Right atrium auricular region (tissue), 2 donors: ENCODE measurements at regions not wholly inside any gene's neighbourhood (a gene's known extent, or its start where the extent isn't known, plus 50 kb on each side); places are given as distances from the start of the nearest gene placed in this dataset.

Source experiments
- DNase-seq: peaks from one replicate; pipeline ENCODE4 v3.0.0-alpha.2; 2019; ENCODE audit warnings: low spot score
- H3K27ac ChIP-seq, 2 donors: fragments of 200-600 bp; sonication (generic); 1 replicate in 1 of 2; 2 replicates in 1 of 2; pipeline ENCODE4 v1.5.1; 2016 to 2019
- H3K27me3 ChIP-seq, 2 donors: fragments of 200-600 bp; sonication (generic); one replicate each; pipeline versions ENCODE4 v1.5.1 to v1.6.0; 2017 to 2019
- H3K36me3 ChIP-seq: fragments of 200-600 bp; sonication (generic); one replicate; pipeline ENCODE4 v1.5.1; 2016
- H3K4me1 ChIP-seq, 2 donors: fragments of 200-600 bp; sonication (generic); one replicate each; pipeline versions ENCODE4 v1.5.1 to v1.6.0; 2017 to 2019
- H3K4me3 ChIP-seq, 2 donors: fragments of 200-600 bp; sonication (generic); 1 replicate in 1 of 2; 2 replicates in 1 of 2; pipeline ENCODE4 v1.5.1; 2017 to 2019; ENCODE audit warnings: mild to moderate bottlenecking in 1 of 2, moderate library complexity in 1 of 2
- H3K9me3 ChIP-seq, 2 donors: fragments of 200-600 bp; sonication (generic); one replicate each; pipeline ENCODE4 v1.5.1; 2019
- CTCF ChIP-seq, 2 donors: fragments of 200-600 bp; sonication (generic); IDR thresholded peaks; one replicate each; pipeline ENCODE4 v1.5.1; 2019; ENCODE audit warnings: antibody characterized with exemption in 2 of 2

- TF ChIP-seq CTCF (IDR thresholded peaks at IDR 0.05): no peak
- H3K4me3 ChIP-seq: no peak overlapping the region
- H3K27ac ChIP-seq: peak overlapping the region; percentile 5 to 55
- H3K4me1 ChIP-seq: peaks cover 0 to 81% of the 10 kb centered on the region in 2 donors
- H3K9me3 ChIP-seq: no peaks in the 10 kb centered on the region
- no peak for DNase-seq
- H3K27me3 ChIP-seq: no peaks in the 10 kb centered on the region
- H3K36me3 ChIP-seq: no peaks in the 10 kb centered on the region
These were observed 109.7 kb upstream of the MGAT5 start for GRCh38 chr2:134144081-134144596.

GRCh38 chr2:134144651-134145050 lies 109.2 kb upstream of the MGAT5 start:
- H3K27ac ChIP-seq: peak overlapping the region in 1 of 2 donors; percentile 55
- H3K36me3 ChIP-seq: no peaks in the 10 kb centered on the region
- H3K27me3 ChIP-seq: no peaks in the 10 kb centered on the region
- H3K9me3 ChIP-seq: no peaks in the 10 kb centered on the region
- H3K4me3 ChIP-seq: no peak overlapping the region
- no peak for DNase-seq
- no peak for TF ChIP-seq CTCF (IDR thresholded peaks at IDR 0.05)
- peaks cover 0 to 75% of the 10 kb centered on the region in 2 donors for H3K4me1 ChIP-seq

- H3K36me3 ChIP-seq: no peaks in the 10 kb centered on the region
- H3K4me1 ChIP-seq: peaks cover 0 to 75% of the 10 kb centered on the region in 2 donors
- no peak for DNase-seq
- no peaks in the 10 kb centered on the region for H3K27me3 ChIP-seq
- TF ChIP-seq CTCF (IDR thresholded peaks at IDR 0.05): no peak
- H3K27ac ChIP-seq: no peak overlapping the region
- H3K4me3 ChIP-seq: no peak overlapping the region
- no peaks in the 10 kb centered on the region for H3K9me3 ChIP-seq
These were observed 108.4 kb upstream of the MGAT5 start for GRCh38 chr2:134145519-134145918.

GRCh38 chr2:134146161-134146560 lies 107.7 kb upstream of the MGAT5 start:
- Histone ChIP-seq H3K27ac (peak overlapping the region; percentile 11 to 15), H3K4me3 (no peak overlapping the region), H3K27me3 (no peaks in the 10 kb centered on the region), H3K9me3 (no peaks in the 10 kb centered on the region), H3K36me3 (no peaks in the 10 kb centered on the region), H3K4me1 (peaks cover 0 to 69% of the 10 kb centered on the region in 2 donors)
- no peak for TF ChIP-seq CTCF (IDR thresholded peaks at IDR 0.05)
- DNase-seq: no peak

- Histone ChIP-seq H3K36me3 (no peaks in the 10 kb centered on the region), H3K4me3 (no peak overlapping the region), H3K27ac (peak overlapping the region; percentile 11 to 15), H3K9me3 (no peaks in the 10 kb centered on the region), H3K4me1 (peaks cover 0 to 65% of the 10 kb centered on the region in 2 donors), H3K27me3 (no peaks in the 10 kb centered on the region)
- no peak for TF ChIP-seq CTCF (IDR thresholded peaks at IDR 0.05)
- DNase-seq: no peak
These were observed 107.3 kb upstream of the MGAT5 start for GRCh38 chr2:134146620-134147019.

GRCh38 chr2:134148172-134148571 lies 105.7 kb upstream of the MGAT5 start:
- H3K36me3 ChIP-seq: no peaks in the 10 kb centered on the region
- no peak overlapping the region for H3K27ac ChIP-seq
- H3K9me3 ChIP-seq: no peaks in the 10 kb centered on the region
- TF ChIP-seq CTCF (IDR thresholded peaks at IDR 0.05): no peak
- H3K27me3 ChIP-seq: no peaks in the 10 kb centered on the region
- H3K4me3 ChIP-seq: no peak overlapping the region
- DNase-seq: no peak
- peaks cover 0 to 49% of the 10 kb centered on the region in 2 donors for H3K4me1 ChIP-seq
